ENCODE measurements at regions not wholly inside any gene's neighbourhood (a gene's known extent, or its start where the extent isn't known, plus 50 kb on each side); places are given as distances from the start of the nearest gene placed in this dataset.

DNA sequence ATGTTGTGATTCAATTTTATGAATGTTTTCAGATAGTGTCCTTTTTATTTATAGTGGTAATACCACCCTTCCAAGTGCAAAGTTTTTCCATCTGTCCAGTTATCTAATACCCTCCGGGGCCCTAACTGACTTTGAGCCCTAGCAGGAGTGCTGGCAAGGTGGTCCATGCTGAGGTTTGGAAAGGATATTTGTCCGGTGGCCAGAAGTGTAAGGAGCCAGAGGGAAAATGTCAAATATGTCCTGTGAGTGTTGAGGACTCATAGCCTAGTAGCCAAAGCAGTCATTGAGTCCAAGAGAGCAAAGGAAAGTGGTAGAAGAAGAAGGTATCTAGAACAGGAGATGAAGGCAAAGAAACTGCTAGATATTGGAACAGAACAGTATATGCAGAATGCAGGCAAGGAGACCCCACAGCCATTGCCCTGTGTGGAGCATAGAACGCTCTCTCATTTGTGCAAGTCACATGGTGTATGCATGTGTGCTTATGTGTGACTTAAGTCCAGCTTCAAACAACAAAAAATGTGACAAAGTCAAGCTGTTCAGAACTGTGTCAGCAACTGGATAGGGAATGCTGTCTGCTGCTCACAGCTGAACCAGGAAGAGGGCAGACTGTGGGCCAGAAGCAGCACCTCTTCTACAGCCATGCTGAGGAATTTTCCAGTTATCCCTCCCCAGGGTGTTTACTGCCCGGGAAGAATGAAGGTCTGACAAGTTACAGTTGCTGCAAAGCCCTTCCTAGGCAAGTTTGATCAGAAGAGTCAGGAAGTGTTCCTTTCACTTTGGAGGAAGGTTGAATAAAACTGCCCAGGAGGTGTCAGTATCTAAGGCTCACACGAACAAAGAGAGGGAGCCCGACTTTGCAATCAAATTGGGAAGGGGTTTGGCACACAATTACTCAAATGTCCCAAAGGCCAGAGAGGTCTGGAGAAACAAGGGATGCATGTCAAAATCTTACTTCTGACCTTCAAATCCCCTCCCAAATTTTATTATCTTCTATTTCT lies 463.3 kb upstream of the DMAC1 start:
- no peak overlapping the region for H3K4me3 ChIP-seq (ENCODE audit: low read depth, low read length)
- no peaks in the 10 kb centered on the region for H3K36me3 ChIP-seq (ENCODE audit: control insufficient read depth, insufficient read depth, low read length)
- DNase-seq (ENCODE audit: low read depth in 4 of 6, low spot score in 6 of 6) = no peak
- no peaks in the 10 kb centered on the region for H3K4me1 ChIP-seq (ENCODE audit: control insufficient read depth, insufficient read depth, low read length)
- 70% methylated on average over 3 of the region's 6 CpGs for whole genome bisulfite sequencing (ENCODE audit: insufficient coverage)
- H3K27me3 ChIP-seq (ENCODE audit: control insufficient read depth, insufficient read depth, low read length) = no peaks in the 10 kb centered on the region
- H3K9me3 ChIP-seq (ENCODE audit: control insufficient read depth, insufficient read depth, low read length) = no peaks in the 10 kb centered on the region
- H3K27ac ChIP-seq (ENCODE audit: low read depth, low read length) = no peak overlapping the region

DNA sequence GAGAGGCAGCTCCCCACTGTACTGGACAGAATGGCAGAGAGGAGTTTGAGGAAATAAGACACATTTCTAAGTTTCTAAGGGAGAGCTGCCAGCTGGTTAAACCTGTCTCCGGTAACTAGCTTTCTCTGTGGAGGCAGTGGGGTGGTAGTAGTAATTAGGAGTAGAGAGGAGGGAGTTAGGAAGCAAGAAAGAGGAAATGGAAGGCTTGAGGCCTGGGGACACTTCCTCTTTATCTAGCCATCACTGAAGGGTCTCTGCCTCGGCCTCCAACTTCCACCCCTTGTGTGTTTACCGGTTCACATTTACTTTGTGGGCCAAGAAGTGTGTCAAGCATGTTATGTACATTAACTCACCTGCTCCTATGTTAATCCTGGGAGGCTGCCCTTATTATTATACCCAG lies 462.2 kb upstream of the DMAC1 start:
- no peak for DNase-seq (ENCODE audit: low read depth in 4 of 6, low spot score in 6 of 6)
- Histone ChIP-seq H3K27me3 (ENCODE audit: control insufficient read depth, insufficient read depth, low read length) (no peaks in the 10 kb centered on the region), H3K9me3 (ENCODE audit: control insufficient read depth, insufficient read depth, low read length) (no peaks in the 10 kb centered on the region), H3K27ac (ENCODE audit: low read depth, low read length) (no peak overlapping the region), H3K36me3 (ENCODE audit: control insufficient read depth, insufficient read depth, low read length) (no peaks in the 10 kb centered on the region), H3K4me3 (ENCODE audit: low read depth, low read length) (no peak overlapping the region), H3K4me1 (ENCODE audit: control insufficient read depth, insufficient read depth, low read length) (no peaks in the 10 kb centered on the region)
- 100% methylated on average over 1 of the region's 3 CpGs for WGBS (ENCODE audit: insufficient coverage)

DNA sequence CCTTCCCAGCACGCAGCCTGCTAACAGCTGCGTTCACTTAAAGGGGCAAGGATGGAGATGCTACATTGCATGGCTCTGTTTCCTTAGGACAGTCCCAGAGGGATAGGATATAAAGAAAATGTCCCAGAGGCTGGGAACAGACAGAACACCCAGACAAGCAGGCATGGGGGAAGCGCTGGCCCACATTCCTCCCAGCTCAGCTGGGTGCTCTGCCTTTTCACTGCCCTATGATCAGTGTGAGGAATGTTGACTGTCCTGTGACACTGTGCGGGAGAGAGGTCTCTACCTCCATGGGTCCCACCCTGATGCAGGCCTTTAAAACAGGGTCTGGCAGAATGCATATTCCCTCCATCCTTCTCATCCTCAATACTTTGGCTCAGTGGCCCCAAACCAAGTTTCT lies 459.4 kb upstream of the DMAC1 start:
- Histone ChIP-seq H3K4me1 (ENCODE audit: control insufficient read depth, insufficient read depth, low read length) (no peaks in the 10 kb centered on the region), H3K27me3 (ENCODE audit: control insufficient read depth, insufficient read depth, low read length) (no peaks in the 10 kb centered on the region), H3K36me3 (ENCODE audit: control insufficient read depth, insufficient read depth, low read length) (no peaks in the 10 kb centered on the region), H3K9me3 (ENCODE audit: control insufficient read depth, insufficient read depth, low read length) (no peaks in the 10 kb centered on the region), H3K27ac (ENCODE audit: low read depth, low read length) (no peak overlapping the region), H3K4me3 (ENCODE audit: low read depth, low read length) (no peak overlapping the region)
- DNase-seq (ENCODE audit: low read depth in 4 of 6, low spot score in 6 of 6) = no peak
- 83% methylated on average over 4 of the region's 4 CpGs for WGBS (ENCODE audit: insufficient coverage)

DNA sequence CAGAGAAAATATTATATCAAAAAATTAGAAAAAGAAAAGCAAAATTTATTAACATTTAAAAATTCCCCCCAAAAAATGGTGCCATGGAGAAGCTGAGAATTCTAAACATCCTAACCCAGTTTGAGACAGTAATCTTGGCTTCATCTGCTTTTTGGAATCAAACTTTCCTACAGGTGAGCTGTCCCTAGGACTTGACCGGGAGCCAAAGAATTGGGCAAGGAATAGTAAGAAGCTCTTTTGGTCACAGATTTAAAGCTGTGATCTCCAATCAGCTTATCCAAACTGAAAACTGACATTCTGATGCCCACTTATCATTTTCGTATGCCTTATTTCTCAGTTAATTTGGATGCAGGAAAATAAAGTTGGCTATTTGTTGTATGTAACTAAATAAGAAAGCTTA lies 457.3 kb upstream of the DMAC1 start:
- no peak overlapping the region for H3K27ac ChIP-seq (ENCODE audit: low read depth, low read length)
- no CpG with 5 or more reads among the region's 2 CpGs for WGBS (ENCODE audit: insufficient coverage)
- no peak for DNase-seq (ENCODE audit: low read depth in 4 of 6, low spot score in 6 of 6)

DNA sequence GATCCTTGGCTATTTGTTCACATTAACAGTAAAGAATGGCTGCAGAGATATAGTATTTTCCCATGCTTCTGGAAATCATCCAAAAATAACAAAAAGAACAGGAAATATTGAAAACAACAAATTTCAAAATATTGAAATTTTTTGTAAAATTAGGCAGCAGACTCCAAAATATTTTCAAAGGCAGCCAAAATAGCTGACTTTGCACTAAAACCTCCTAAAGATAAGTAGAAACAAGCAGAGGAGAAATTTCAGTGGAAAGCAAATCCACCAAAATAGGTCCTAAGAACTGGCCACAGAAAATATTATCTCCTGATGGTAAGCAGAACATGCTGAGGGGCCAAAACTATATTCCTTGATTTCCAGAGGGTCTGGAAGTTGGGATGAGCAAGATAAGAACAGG lies 456.3 kb upstream of the DMAC1 start:
- no peaks in the 10 kb centered on the region for H3K36me3 ChIP-seq (ENCODE audit: control insufficient read depth, insufficient read depth, low read length)
- H3K9me3 ChIP-seq (ENCODE audit: control insufficient read depth, insufficient read depth, low read length) = no peaks in the 10 kb centered on the region
- no peak for DNase-seq (ENCODE audit: low read depth in 4 of 6, low spot score in 6 of 6)
- H3K4me1 ChIP-seq (ENCODE audit: control insufficient read depth, insufficient read depth, low read length) = no peaks in the 10 kb centered on the region
- no peaks in the 10 kb centered on the region for H3K27me3 ChIP-seq (ENCODE audit: control insufficient read depth, insufficient read depth, low read length)
- H3K4me3 ChIP-seq (ENCODE audit: low read depth, low read length) = no peak overlapping the region
- H3K27ac ChIP-seq (ENCODE audit: low read depth, low read length) = no peak overlapping the region

More for the DNA sequence above, 457.3 kb upstream of the DMAC1 start:
- Histone ChIP-seq H3K4me3 (ENCODE audit: low read depth, low read length) (no peak overlapping the region), H3K27me3 (ENCODE audit: control insufficient read depth, insufficient read depth, low read length) (no peaks in the 10 kb centered on the region), H3K9me3 (ENCODE audit: control insufficient read depth, insufficient read depth, low read length) (no peaks in the 10 kb centered on the region), H3K4me1 (ENCODE audit: control insufficient read depth, insufficient read depth, low read length) (no peaks in the 10 kb centered on the region), H3K36me3 (ENCODE audit: control insufficient read depth, insufficient read depth, low read length) (no peaks in the 10 kb centered on the region)

DNA sequence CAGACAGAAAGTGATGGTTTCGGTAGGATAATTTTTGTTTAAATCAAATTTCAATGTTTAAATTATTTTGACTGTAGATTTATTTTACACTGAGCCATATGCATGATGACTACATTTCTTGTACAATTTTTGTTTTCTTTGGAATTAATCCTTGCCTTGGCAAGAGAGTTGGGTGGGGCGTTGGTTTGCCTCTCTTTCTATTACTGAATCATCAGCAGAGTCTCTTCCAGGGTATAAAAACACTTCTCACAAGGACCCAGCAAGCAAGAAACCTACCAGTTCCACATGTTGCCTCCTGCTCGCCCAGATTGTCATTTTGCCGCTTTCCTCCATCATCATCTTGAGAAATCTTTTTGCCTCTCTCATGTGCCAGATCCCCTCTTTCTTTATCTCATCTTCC lies 455.0 kb upstream of the DMAC1 start:
- Histone ChIP-seq H3K27me3 (ENCODE audit: control insufficient read depth, insufficient read depth, low read length) (no peaks in the 10 kb centered on the region), H3K27ac (ENCODE audit: low read depth, low read length) (no peak overlapping the region), H3K36me3 (ENCODE audit: control insufficient read depth, insufficient read depth, low read length) (no peaks in the 10 kb centered on the region), H3K9me3 (ENCODE audit: control insufficient read depth, insufficient read depth, low read length) (no peaks in the 10 kb centered on the region), H3K4me3 (ENCODE audit: low read depth, low read length) (no peak overlapping the region), H3K4me1 (ENCODE audit: control insufficient read depth, insufficient read depth, low read length) (no peaks in the 10 kb centered on the region)
- DNase-seq (ENCODE audit: low read depth in 4 of 6, low spot score in 6 of 6) = peak in 1 of 6 donors; percentile 41
- 80% methylated on average over 3 of the region's 4 CpGs for WGBS (ENCODE audit: insufficient coverage)

DNA sequence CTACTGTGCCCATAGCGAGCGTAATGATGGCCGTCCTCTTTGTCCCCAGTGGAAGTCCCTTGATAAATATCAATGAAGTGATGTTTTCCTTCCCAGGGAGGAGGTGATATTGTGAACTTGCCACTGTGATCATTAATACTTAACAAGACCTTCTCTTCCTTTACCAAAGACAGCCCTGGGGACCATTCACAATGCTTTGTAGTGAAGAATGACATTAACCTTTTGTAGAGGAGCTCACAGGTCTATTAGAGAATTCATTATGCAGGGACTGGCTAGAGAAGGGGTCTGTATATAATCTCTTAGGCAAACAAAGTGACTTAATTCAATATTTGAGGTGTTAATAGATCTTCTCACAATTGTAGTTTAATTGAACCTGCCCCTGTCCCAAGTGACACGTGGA lies 452.9 kb upstream of the DMAC1 start:
- WGBS (ENCODE audit: insufficient coverage) = 100% methylated on average over 3 of the region's 4 CpGs
- no peaks in the 10 kb centered on the region for H3K27me3 ChIP-seq (ENCODE audit: control insufficient read depth, insufficient read depth, low read length)
- no peaks in the 10 kb centered on the region for H3K36me3 ChIP-seq (ENCODE audit: control insufficient read depth, insufficient read depth, low read length)
- no peaks in the 10 kb centered on the region for H3K9me3 ChIP-seq (ENCODE audit: control insufficient read depth, insufficient read depth, low read length)
- no peak overlapping the region for H3K4me3 ChIP-seq (ENCODE audit: low read depth, low read length)
- DNase-seq (ENCODE audit: low read depth in 4 of 6, low spot score in 6 of 6) = no peak
- H3K4me1 ChIP-seq (ENCODE audit: control insufficient read depth, insufficient read depth, low read length) = no peaks in the 10 kb centered on the region
- H3K27ac ChIP-seq (ENCODE audit: low read depth, low read length) = no peak overlapping the region

DNA sequence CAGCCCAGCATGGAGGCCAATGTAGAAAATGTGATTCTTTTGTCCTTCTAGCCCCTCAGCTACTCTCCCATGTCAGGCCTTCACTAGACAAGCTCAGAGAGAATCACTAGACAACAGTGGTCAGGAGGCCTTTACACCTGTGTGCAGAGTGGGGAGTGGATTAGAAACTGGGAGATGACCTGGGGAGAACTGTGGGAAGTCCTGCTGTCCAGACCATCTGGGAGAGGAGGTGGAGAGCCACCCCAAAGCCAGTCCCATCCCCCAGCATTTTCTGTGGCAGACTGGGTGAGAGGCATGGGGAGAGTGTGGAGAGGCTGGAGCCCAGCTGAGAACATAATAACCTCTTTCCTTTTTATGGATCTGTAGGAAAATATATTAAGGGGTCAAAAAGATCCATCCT lies 452.0 kb upstream of the DMAC1 start:
- Histone ChIP-seq H3K9me3 (ENCODE audit: control insufficient read depth, insufficient read depth, low read length) (no peaks in the 10 kb centered on the region), H3K27ac (ENCODE audit: low read depth, low read length) (no peak overlapping the region), H3K27me3 (ENCODE audit: control insufficient read depth, insufficient read depth, low read length) (no peaks in the 10 kb centered on the region), H3K4me1 (ENCODE audit: control insufficient read depth, insufficient read depth, low read length) (no peaks in the 10 kb centered on the region), H3K4me3 (ENCODE audit: low read depth, low read length) (no peak overlapping the region), H3K36me3 (ENCODE audit: control insufficient read depth, insufficient read depth, low read length) (no peaks in the 10 kb centered on the region)
- no peak for DNase-seq (ENCODE audit: low read depth in 4 of 6, low spot score in 6 of 6)

DNA sequence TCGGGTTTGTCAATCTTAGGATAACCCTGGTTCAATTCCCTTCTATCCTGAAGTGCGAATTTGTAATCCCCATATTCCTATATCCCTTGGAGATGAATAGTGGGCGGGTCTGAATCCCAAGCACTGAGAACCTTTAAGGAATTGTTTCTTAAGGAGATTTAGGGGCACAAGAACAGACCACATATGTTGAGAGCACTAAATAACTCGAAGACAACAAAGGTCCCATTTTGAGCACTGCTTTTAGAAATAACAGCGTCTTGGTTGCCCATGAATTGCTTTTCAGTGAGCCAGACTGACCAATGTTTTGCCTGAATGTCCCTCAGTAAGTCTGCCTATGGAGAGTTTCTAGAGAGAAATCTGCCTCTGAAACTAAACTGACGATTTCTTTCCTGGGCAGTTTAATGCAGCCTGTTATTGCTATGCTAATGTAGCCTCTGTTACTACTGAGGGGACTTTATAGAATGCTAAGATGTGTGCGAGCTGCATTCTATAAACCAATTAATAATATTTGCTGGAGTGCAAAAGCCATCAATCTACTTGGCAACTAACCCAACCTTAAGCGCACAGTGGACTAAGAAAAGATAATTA lies 445.0 kb upstream of the DMAC1 start:
- 28% methylated on average over 2 of the region's 8 CpGs for WGBS (ENCODE audit: insufficient coverage)
- no peak overlapping the region for H3K27ac ChIP-seq (ENCODE audit: low read depth, low read length)
- DNase-seq (ENCODE audit: low read depth in 4 of 6, low spot score in 6 of 6) = peak in 5 of 6 donors; percentile 43 to 80 (median 63)
- no peak overlapping the region for H3K4me3 ChIP-seq (ENCODE audit: low read depth, low read length)
- H3K36me3 ChIP-seq (ENCODE audit: control insufficient read depth, insufficient read depth, low read length) = no peaks in the 10 kb centered on the region
- H3K9me3 ChIP-seq (ENCODE audit: control insufficient read depth, insufficient read depth, low read length) = no peaks in the 10 kb centered on the region
- H3K27me3 ChIP-seq (ENCODE audit: control insufficient read depth, insufficient read depth, low read length) = no peaks in the 10 kb centered on the region
- no peaks in the 10 kb centered on the region for H3K4me1 ChIP-seq (ENCODE audit: control insufficient read depth, insufficient read depth, low read length)

DNA sequence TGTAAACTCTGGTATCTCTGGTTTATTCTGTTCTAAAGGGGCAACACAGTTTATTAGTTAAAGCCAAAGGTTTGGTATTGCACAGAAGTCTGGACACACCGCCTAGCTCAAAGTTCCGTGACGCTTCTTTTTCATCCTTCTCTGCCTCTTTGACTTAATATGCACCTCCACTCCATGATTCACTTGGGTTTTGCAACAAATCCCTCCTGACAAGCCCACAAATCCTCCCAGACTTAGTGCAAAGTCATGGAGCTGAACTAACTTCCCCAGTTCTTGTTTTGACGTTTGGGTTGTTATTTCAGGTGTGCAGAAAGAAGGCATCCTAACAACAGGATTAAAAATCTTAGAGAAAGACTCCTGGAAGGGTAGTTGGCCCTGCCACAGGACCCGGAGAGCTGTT lies 441.6 kb upstream of the DMAC1 start:
- Histone ChIP-seq H3K36me3 (ENCODE audit: control insufficient read depth, insufficient read depth, low read length) (no peaks in the 10 kb centered on the region), H3K4me3 (ENCODE audit: low read depth, low read length) (no peak overlapping the region), H3K27me3 (ENCODE audit: control insufficient read depth, insufficient read depth, low read length) (no peaks in the 10 kb centered on the region), H3K4me1 (ENCODE audit: control insufficient read depth, insufficient read depth, low read length) (no peaks in the 10 kb centered on the region), H3K9me3 (ENCODE audit: control insufficient read depth, insufficient read depth, low read length) (no peaks in the 10 kb centered on the region), H3K27ac (ENCODE audit: low read depth, low read length) (no peak overlapping the region)
- WGBS (ENCODE audit: insufficient coverage) = 85% methylated on average over 4 of the region's 5 CpGs
- peak in 1 of 6 donors; percentile 7 for DNase-seq (ENCODE audit: low read depth in 4 of 6, low spot score in 6 of 6)

Measured in spinal cord (tissue), 9 donors.